Head of caudate nucleus (tissue), 42 donors: ENCODE measurements at regions not wholly inside any gene's neighbourhood (a gene's known extent, or its start where the extent isn't known, plus 50 kb on each side); places are given as distances from the start of the nearest gene placed in this dataset.

Experiments used
- DNase-seq, 42 donors: peaks; one replicate each; pipeline versions ENCODE4 v3.0.0 to v3.0.0-alpha.2; 2020 to 2021; ENCODE audit warnings: mixed read lengths in 7 of 42
- intact Hi-C: fragments of 100-400 bp; cut with DNase I; formaldehyde crosslinking; loops from one replicate; pipeline ENCODE4 v1.15.0; 2022

DNA sequence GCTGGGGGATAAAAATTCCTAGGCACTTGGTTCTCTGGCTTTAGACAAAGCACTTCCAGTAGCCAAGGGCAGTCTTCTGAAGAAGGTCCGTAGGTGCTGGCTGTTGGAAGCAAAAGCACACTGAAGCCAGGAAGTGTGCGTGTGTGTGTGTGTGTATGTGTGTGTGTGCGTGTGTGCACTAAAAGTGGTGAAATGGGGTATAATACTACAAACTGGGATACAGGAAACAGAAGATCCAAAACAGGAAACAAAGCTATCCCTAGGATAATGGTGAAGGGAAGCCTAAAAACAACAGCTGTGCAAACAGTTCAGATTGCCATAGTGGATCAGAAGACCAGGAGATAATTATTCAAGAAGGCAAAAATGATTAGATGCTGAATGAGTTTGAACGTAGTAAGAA is 103.4 kb downstream of the IL20RB start:
- intact Hi-C loops, result no loop called here
- DNase-seq, result no peak

DNA sequence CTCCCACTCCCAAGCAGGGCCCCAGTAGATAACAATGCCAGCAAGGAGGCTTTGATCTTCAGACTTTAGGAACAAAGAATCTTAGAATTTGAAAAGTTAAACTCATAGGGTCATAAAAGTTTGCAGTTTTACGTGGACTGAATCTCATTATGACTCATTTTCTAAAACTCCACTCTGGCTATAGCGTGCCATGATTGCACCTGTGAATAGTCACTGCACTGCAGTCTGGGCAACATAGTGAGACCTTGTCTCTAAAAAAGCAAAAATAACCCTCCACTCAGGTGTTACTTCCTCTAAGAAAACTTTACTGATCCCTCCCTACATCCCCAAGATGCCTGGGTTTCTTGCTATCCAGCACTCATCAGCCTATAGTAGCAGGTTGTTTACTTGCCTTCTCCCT is 104.5 kb downstream of the IL20RB start:
- intact Hi-C loops, result no loop called here
- DNase-seq, result no peak

DNA sequence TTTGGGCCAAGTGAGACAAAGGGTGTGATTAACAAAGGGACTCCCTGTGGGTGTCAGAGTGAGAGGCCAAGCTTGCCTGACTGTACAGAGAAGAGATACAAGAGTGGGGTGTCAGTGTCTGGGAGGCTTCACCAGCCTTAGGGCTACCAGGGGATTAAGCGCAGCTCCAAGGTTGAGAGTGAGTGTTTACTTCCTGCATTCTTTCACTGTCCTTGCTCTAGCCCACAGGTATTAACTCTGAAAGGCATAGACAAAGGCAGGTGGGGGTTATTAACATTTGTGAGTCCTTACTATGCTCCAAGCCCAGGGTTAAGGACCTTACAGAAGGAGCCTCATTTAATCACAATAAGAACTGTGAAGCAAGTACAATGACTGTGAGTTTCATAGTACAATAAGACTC is 107.6 kb downstream of the IL20RB start:
- DNase-seq, result no peak
- intact Hi-C loops, result no loop called here

DNA sequence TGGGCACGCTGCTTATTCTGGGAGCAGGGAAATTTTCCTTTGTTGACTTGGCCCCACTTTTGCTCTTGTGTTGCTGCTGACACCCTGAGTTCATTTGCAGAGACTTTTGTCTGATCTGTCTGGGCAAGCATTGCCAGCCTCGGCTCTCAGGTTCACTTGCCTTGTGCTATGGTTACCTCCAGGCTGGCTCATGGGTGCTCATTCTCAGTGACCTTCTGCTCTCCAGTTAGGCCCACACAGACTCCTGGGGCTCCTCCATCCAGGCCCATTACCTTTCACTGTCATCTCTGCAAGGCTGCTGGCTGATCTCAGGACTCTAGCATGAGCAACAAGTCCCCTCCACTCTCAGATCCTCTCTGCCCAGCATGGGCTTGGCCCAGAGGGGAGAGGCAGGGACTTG is 108.3 kb downstream of the IL20RB start:
- intact Hi-C loops, result no loop called here
- no peak for DNase-seq

DNA sequence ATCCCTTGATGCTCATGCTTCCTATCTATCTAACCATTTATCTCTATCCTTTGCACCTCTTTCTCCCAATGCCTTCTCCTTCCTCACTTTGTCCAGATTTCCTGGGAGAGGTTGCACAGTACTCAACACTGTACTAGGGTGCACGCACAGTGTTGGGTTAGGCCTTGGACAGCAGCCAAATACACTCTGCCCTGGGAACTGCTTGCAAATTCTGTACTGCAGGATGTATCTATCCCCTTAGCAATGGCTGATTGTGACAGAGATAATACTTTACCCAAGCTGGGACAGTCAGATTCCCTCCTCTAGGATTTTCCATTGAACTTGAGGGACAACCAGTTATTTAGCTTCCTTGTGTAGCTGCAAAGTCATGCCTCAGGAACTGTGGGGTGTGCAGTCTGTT is 113.3 kb downstream of the IL20RB start:
- no peak for DNase-seq
- intact Hi-C loops, result no loop called here

DNA sequence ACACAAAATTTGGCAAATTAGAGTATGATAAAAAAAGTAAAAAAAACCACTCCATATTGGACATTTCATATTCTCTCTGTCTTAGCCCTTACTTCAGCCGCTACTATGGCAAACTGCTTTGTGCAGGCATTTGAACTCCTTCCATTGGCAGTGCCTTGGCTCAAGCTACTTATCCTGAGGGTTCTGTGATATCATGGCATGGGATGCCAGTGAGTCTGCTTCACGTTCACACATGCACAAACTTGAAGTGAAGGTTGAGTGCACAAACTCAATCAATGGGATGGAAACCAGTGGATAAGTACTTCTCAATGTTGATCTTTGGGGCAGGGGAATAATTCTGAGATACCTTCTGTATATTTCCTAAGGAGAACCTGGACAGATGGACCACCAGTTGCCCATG is 117.2 kb downstream of the IL20RB start:
- no peak for DNase-seq
- intact Hi-C loops, result no loop called here

DNA sequence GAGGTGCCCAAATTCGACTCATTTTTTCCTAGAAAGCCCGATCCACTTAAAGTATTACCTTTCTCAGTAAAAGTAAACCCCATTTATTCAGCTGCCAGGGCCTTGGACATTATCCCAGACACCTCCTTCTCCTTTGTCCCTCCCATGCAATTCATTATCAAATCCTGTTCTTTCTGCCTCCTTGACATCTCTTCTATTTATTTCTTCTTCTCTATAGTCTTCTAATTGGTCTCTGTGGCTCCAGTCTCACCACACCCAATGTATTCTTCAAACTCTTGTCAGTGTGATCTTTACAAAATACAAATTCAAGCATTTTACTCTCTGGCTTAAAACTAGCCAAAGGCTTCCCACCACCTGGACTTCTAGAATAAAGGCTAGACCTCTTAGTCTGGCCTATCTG is 120.3 kb downstream of the IL20RB start:
- intact Hi-C loops, result no loop called here
- DNase-seq, result no peak

DNA sequence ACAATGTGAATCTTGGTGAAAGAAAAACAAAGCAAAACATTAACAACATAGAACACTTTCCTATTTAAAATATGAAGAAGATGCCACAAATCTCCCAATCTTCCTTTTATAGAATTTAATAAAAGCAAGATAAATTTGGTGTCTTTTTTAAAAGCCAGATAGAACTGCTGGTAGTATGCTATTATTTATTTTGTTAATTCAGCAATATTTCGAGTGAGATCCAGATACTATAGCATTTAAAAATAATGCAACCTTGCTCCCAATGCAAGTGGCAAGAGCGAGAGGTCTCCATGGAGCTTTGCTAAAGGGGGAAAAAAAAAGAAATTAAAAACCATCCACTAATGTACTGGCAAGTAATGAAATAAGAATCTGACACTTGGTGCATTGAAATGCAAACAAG is 121.8 kb downstream of the IL20RB start:
- intact Hi-C loops, result no loop called here
- no peak for DNase-seq

DNA sequence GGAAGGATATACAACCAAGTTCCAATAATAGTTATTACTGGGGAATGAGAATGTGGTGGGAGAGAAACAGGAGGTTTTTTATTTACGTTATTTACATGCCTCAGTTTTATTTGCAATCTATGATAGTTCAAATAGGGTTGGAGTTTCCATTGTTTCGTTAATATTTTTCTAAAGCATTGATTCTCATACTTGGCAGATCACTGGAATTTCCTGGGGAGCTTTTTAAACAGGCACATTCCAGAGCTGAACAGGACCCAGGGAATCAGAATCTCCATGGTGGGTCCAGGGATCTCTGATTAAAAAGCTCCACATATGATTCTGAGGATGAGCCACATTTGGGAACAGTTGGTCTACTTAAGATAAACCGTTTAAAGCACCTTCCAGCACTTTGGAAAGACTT is 123.9 kb downstream of the IL20RB start:
- no peak for DNase-seq
- intact Hi-C loops, result no loop called here

DNA sequence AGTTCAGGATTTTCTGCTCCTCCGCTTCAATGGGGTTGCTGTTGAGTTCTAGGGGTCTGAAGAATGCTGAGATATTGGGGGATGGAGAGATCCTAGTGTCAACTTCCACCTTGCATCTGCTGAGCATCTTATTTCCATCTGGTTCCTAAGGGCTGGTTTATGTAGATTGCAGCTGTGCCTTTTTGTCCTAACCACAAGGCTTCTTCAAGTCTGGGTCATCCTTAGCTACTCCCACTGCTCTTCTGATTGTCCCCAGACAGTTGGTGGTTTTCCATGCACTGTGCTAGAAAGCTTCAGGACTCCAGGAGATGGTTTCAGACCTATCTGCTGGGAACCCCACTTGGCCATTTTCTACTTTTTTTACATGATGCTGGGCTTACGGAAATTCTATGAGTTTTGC is 125.0 kb downstream of the IL20RB start:
- no peak for DNase-seq

DNA sequence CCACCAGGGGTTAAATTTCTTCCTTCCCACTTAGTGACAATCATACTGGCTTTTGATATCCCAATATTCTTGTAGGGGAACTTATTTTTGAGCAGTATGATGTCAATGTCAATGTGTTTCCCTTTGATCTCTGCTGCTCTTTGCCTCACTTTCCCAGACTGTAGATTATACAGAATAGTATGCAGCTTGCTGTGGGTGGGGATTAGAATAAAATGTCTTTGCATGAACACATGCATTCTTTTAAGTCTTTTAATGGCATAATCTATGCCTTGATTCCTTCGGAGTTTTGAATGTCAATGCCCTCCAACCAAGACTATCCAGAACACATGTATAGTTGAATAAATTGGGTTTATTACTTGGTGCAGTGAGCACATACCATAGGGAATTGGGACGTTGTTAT is 125.5 kb downstream of the IL20RB start:
- DNase-seq, result no peak
- intact Hi-C loops, result no loop called here

More for the DNA sequence above, 125.0 kb downstream of the IL20RB start:
- intact Hi-C loops, result no loop called here

DNA sequence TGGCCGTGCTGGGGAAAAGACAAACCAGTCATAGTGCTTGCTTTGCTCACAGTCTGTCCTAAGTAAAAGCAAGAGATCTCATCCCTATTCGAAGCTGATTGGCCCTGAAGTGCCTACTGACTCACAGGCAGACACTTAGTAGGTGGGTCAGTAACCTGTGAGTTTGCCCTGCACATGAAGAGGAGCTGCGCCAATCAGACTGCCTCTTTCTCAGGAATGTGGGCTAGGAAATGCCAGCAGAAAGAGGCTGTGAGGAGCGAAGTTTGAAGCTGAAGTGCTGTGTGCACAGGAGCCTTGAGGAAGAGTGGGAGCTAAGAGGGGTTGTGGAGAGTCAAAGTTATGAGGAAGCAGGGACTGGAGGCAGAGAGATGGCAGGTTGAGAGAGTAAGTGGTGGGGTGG is 126.8 kb downstream of the IL20RB start:
- no peak for DNase-seq
- intact Hi-C loops, result no loop called here

DNA sequence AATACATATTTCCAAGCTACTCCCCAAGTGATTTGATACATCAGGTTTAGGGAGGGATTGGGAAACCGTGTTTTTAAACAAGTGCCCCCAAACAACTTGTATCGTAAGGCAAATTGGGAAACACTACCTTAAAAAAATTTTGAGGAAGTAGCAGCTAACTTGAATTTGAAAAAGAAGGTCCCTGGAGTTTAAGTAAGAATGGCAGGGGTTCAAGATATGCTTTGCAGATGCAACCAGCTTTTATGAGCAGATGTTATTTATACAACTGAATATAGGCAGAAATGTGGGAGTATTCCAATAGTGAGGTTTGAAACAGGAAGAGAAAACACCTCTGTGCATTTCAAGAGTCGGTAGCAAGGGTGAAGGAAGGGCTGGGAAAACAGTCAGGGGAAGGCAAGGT is 139.6 kb downstream of the IL20RB start:
- intact Hi-C loops, result no loop called here
- no peak for DNase-seq

DNA sequence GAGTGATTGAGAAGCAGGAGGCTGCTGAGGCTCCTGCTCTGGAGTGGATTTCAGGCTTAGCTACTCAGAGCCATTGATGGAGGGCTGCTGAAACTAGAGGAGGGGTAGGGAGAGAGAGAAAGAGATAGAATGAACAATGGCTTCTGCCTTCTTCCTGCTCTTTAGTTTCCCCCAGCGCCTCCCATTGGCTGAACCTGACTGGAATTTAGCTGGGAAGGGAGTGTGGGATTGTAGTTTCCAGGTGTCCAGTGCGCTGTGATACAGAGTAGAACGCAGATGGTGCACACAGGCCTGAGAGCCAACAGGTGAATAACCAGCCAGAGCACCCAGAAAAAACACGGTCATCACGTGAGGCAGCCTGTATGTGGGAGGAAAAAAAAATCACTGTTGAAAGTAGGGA is 140.1 kb downstream of the IL20RB start:
- intact Hi-C loops, result no loop called here
- DNase-seq, result no peak

DNA sequence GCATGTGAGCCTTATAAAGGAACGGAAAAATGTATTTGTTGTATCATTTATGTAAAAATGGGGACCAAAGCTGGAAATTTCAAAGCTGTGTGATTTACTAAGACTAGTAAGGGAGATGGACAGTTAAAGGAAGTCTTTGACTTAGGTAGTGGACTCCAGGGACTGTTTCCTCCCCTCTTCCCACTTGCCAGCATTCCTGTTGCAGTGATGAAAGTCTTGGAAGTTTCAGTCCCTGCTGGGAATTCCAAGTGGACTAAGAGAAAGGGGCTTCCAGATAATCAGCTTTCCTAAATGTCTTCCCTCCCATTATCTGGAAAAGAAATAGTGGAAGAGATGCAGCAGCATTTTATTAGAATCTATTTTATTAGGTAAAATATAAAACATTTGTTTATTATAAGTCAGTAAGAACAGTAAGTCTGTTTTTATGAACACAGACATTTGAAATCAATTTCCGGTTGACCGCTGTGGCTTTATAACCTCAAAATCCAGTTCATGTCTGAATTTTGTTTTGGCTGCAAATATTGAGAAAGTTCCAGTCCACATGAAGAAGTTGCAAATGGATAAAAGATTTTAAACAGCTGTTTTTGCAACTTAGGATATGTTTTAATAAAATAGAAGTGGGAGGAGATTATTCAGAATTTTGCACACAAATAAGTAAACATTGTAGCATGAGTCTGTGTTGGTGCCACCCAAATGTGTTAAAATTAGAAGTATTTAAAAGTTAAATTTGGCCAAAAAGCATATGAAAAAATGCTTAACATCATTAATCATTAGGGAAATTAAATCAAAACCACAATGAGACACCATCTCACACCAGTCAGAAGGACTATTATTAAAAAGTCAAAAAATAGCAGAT is 141.8 kb downstream of the IL20RB start:
- DNase-seq, result no peak
- intact Hi-C loops, result loop anchor here (10.0 kb wide), 1 partner anchor 875 kb away; no protein-coding TSS in a partner anchor

DNA sequence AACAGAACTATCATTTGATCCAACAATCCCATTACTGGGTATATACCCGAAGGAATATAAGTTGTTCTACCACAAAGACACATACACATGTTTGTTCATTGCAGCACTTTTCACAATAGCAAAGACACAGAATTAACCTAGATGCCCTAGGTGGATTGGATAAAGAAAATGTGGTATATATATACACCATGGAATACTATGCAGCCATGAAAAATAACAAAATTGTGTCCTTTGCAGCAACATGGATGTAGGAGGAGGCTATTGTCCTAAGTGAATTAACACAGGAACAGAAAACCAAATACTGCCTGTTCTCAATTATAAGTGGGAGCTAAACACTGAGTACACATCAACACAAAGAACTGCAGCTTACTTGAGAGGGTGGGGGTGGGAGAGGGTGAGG is 142.5 kb downstream of the IL20RB start:
- no peak for DNase-seq
- intact Hi-C loops, result loop anchor here (10.0 kb wide), 1 partner anchor 874 kb away; no protein-coding TSS in a partner anchor

DNA sequence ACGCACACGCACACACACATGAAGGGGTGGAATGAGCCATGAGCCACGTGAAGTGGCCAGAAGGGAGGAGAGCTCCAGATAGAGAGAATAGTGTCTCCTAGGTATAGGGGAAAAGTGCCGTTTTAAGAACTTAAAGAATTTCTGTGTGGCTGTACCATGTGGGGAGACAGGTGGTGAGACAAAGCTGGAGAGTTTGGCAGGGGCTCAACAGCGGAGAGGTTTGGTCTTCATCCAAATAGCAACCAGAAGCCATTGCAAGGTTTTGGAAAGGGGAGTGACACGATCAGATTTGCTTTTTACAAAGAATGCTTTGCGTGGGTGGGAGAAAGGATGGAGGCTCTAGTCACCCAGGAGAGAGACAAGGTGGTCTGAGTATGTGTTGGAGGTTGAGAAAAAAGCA is 146.0 kb downstream of the IL20RB start:
- intact Hi-C loops, result loop anchor here (10.0 kb wide), 1 partner anchor 871 kb away; no protein-coding TSS in a partner anchor
- no peak for DNase-seq

DNA sequence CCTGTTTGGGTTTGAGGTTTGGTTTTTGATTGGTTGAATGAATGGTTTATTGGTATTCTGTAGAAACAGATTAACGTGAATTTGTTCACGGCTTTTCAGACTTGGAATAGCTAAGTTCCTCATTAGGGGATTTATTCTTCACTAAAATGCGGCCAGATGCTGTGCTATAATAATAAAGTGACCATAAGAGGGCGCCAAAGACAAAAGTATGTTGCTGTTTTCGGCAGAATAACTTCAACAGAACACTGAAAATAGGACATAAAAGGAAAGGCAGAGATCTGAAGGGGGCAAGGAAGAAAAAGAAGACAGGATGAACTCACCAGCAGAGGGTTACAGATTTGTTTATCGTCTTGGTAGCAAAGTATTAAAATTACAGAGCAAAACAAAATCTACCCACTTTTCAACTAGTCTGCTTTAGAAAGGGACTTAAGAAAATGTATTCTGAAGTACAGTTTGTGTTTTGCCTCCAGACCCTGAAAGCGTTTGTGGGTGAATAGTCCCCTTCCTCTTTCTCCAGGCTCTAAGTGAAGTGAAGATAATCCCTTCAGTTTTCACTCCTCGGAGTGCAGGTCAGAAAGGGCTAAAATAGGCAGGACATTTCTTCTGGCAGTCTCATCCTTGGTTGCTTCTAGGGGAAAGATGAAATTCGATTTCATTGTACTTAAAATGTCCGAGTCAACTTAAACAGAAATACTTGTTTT is 147.6 kb downstream of the IL20RB start:
- DNase-seq, result peak in 23 of 42 donors; percentile 12 to 76 (median 38)
- intact Hi-C loops, result loop anchor here (10.0 kb wide), 1 partner anchor 869 kb away; no protein-coding TSS in a partner anchor

DNA sequence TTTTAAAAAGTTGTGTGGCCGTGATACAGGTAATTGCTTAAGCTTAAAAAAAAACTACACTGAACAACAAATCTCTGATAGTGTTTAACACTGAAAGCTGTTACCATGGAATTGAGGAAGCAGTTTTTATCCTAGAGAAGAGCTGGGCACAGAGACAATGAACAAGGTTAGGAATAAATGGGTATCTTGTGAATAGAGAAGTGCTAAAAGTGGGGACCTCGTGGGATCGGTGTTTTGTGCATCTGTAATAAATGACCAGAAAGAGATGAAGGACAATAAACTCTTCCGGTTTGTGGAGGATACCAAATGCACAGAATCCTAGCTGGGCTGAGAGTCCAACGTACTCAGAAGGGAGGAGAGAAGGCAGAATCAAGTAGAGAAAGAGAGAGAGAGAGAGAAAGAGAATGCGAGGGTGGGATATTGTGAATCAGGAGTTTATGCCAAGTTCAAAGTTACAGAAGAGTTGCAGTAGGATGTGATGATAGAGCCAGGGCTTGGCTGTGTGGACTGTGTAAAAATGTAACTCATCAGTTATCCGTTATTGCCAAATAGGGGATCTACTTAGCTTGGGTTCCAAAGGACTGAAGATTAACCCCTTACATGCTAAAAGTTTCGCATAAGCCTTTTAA is 148.9 kb downstream of the IL20RB start:
- no peak for DNase-seq
- intact Hi-C loops, result loop anchor here (10.0 kb wide), 1 partner anchor 868 kb away; no protein-coding TSS in a partner anchor
